Trophoblast cell (in vitro differentiated cells and primary cell): ENCODE measurements at regions not wholly inside any gene's neighbourhood (a gene's known extent, or its start where the extent isn't known, plus 50 kb on each side); places are given as distances from the start of the nearest gene placed in this dataset.

ENCODE experiments used
- DNase-seq, 2 donors: peaks; one replicate each; pipeline ENCODE4 v3.0.0-alpha.2; 2016
- H2AFZ ChIP-seq: 2 replicates; pipeline ENCODE4 v1.6.1; 2013; ENCODE audit warnings: low read length, moderate library complexity, mild to moderate bottlenecking; ENCODE audit not compliant: insufficient read depth, poor library complexity
- H2AK5ac ChIP-seq: 2 replicates; pipeline ENCODE4 v1.6.1; 2013; ENCODE audit warnings: mild to moderate bottlenecking, low read length
- H2BK120ac ChIP-seq: 2 replicates; pipeline ENCODE4 v1.6.1; 2013; ENCODE audit warnings: low read length, mild to moderate bottlenecking, moderate library complexity; ENCODE audit not compliant: insufficient read depth, poor library complexity
- H2BK12ac ChIP-seq: 2 replicates; pipeline ENCODE4 v1.6.1; 2013; ENCODE audit warnings: mild to moderate bottlenecking, low read length, moderate library complexity
- H2BK5ac ChIP-seq: 2 replicates; pipeline ENCODE4 v1.6.1; 2013; ENCODE audit warnings: low read length, low read depth, moderate library complexity, mild to moderate bottlenecking; ENCODE audit not compliant: poor library complexity
- H3K14ac ChIP-seq: 2 replicates; pipeline ENCODE4 v1.6.1; 2013; ENCODE audit warnings: mild to moderate bottlenecking, low read length
- H3K18ac ChIP-seq: 2 replicates; pipeline ENCODE4 v1.6.1; 2013; ENCODE audit warnings: mild to moderate bottlenecking, low read length
- H3K23ac ChIP-seq: 2 replicates; pipeline ENCODE4 v1.6.1; 2013; ENCODE audit warnings: low read length
- H3K27ac ChIP-seq: 2 replicates; pipeline ENCODE4 v1.5.1; 2013; ENCODE audit warnings: low read depth, mild to moderate bottlenecking, inconsistent platforms, low read length, moderate library complexity
- H3K27me3 ChIP-seq: 2 replicates; pipeline ENCODE4 v1.6.1; 2013; ENCODE audit warnings: inconsistent platforms, mild to moderate bottlenecking, low read length, moderate library complexity; ENCODE audit not compliant: insufficient read depth
- H3K36me3 ChIP-seq, 2 experiments: 1 replicate in 1 of 2; 2 replicates in 1 of 2; pipeline ENCODE4 v1.6.1; 2013; ENCODE audit warnings: low read length in 2 of 2, mild to moderate bottlenecking in 2 of 2, moderate library complexity in 1 of 2; ENCODE audit not compliant: insufficient read depth in 2 of 2, control insufficient read depth in 1 of 2
- H3K4ac ChIP-seq: 2 replicates; pipeline ENCODE4 v1.6.1; 2013; ENCODE audit warnings: low read depth, mild to moderate bottlenecking, low read length, moderate library complexity
- H3K4me1 ChIP-seq, 2 experiments: 1 replicate in 1 of 2; 2 replicates in 1 of 2; pipeline ENCODE4 v1.6.1; 2013; ENCODE audit warnings: low read length in 2 of 2, mild to moderate bottlenecking in 2 of 2, moderate library complexity in 1 of 2; ENCODE audit not compliant: insufficient read depth in 2 of 2, control insufficient read depth in 1 of 2
- H3K4me2 ChIP-seq: 2 replicates; pipeline ENCODE4 v1.6.1; 2013; ENCODE audit warnings: inconsistent platforms, mild to moderate bottlenecking, low read length, moderate library complexity
- H3K4me3 ChIP-seq: 2 replicates; pipeline ENCODE4 v1.5.1; 2013; ENCODE audit warnings: mild to moderate bottlenecking, low read depth, low read length, inconsistent platforms
- H3K79me1 ChIP-seq: one replicate; pipeline ENCODE4 v1.6.1; 2013; ENCODE audit warnings: low read length
- H3K79me2 ChIP-seq: 2 replicates; pipeline ENCODE4 v1.6.1; 2013; ENCODE audit warnings: low read length, mild to moderate bottlenecking; ENCODE audit not compliant: control insufficient read depth, insufficient read depth, poor library complexity
- H3K9ac ChIP-seq: 2 replicates; pipeline ENCODE4 v1.6.1; 2013; ENCODE audit warnings: mild to moderate bottlenecking, low read length
- H3K9me3 ChIP-seq: 2 replicates; pipeline ENCODE4 v1.6.1; 2013; ENCODE audit warnings: low read depth, mild to moderate bottlenecking, control low read depth, inconsistent platforms, low read length; ENCODE audit not compliant: insufficient read depth
- H4K12ac ChIP-seq: 2 replicates; pipeline ENCODE4 v1.6.1; 2013; ENCODE audit warnings: low read depth, mild to moderate bottlenecking, low read length, moderate library complexity
- H4K8ac ChIP-seq: 2 replicates; pipeline ENCODE4 v1.6.1; 2013; ENCODE audit warnings: low read depth, mild to moderate bottlenecking, low read length, moderate library complexity
- H4K91ac ChIP-seq: one replicate; pipeline ENCODE4 v1.6.1; 2013; ENCODE audit warnings: low read depth, mild to moderate bottlenecking, low read length, moderate library complexity
- WGBS: extraction: QIAGEN DNeasy Blood & Tissue Kit; methylation state at CpG from one replicate; pipeline ENCODE4 v1.1.7; 2013; ENCODE audit warnings: missing lambda C conversion rate; ENCODE audit not compliant: insufficient read length, insufficient coverage; ENCODE audit errors: extremely low coverage; 5-methylcytosine and 5-hydroxymethylcytosine counted together

- WGBS: no CpG with 5 or more reads among the region's 5 CpGs
- no peak overlapping the region for H3K4ac ChIP-seq
- DNase-seq: no peak
- H3K36me3 ChIP-seq: no peaks in the 10 kb centered on the region
- no peak overlapping the region for H4K8ac ChIP-seq
- H3K14ac ChIP-seq: no peak overlapping the region
- no peak overlapping the region for H2BK120ac ChIP-seq
- no peak overlapping the region for H3K9ac ChIP-seq
- no peak overlapping the region for H2BK12ac ChIP-seq
- no peak overlapping the region for H3K4me2 ChIP-seq
- no peak overlapping the region for H3K18ac ChIP-seq
- no peak overlapping the region for H2AFZ ChIP-seq
- no peaks in the 10 kb centered on the region for H3K9me3 ChIP-seq
- no peak overlapping the region for H4K12ac ChIP-seq
- no peaks in the 10 kb centered on the region for H3K79me2 ChIP-seq
- no peaks in the 10 kb centered on the region for H3K79me1 ChIP-seq
- no peak overlapping the region for H4K91ac ChIP-seq
- H3K4me1 ChIP-seq: no peaks in the 10 kb centered on the region
- no peak overlapping the region for H3K27ac ChIP-seq
- no peak overlapping the region for H3K23ac ChIP-seq
- no peaks in the 10 kb centered on the region for H3K27me3 ChIP-seq
- H2BK5ac ChIP-seq: no peak overlapping the region
- no peak overlapping the region for H3K4me3 ChIP-seq
- no peak overlapping the region for H2AK5ac ChIP-seq
Measured at GRCh38 chr18:56109757-56110156, 521.8 kb upstream of the TCF4 start.

- Histone ChIP-seq H3K14ac (no peak overlapping the region), H3K79me2 (no peaks in the 10 kb centered on the region), H4K12ac (no peak overlapping the region), H3K4me2 (no peak overlapping the region), H4K8ac (no peak overlapping the region), H2BK120ac (no peak overlapping the region), H3K79me1 (no peaks in the 10 kb centered on the region), H3K27ac (no peak overlapping the region), H3K36me3 (no peaks in the 10 kb centered on the region), H2BK12ac (no peak overlapping the region), H3K9me3 (no peaks in the 10 kb centered on the region), H3K4ac (no peak overlapping the region), H2AFZ (no peak overlapping the region), H3K27me3 (no peaks in the 10 kb centered on the region), H3K4me1 (no peaks in the 10 kb centered on the region), H3K9ac (no peak overlapping the region), H2BK5ac (no peak overlapping the region), H2AK5ac (no peak overlapping the region), H3K23ac (no peak overlapping the region), H4K91ac (no peak overlapping the region), H3K4me3 (no peak overlapping the region), H3K18ac (no peak overlapping the region)
- no peak for DNase-seq
- no CpG with 5 or more reads among the region's 4 CpGs for WGBS
Measured at GRCh38 chr18:56108478-56109367, 520.7 kb upstream of the TCF4 start.

DNA sequence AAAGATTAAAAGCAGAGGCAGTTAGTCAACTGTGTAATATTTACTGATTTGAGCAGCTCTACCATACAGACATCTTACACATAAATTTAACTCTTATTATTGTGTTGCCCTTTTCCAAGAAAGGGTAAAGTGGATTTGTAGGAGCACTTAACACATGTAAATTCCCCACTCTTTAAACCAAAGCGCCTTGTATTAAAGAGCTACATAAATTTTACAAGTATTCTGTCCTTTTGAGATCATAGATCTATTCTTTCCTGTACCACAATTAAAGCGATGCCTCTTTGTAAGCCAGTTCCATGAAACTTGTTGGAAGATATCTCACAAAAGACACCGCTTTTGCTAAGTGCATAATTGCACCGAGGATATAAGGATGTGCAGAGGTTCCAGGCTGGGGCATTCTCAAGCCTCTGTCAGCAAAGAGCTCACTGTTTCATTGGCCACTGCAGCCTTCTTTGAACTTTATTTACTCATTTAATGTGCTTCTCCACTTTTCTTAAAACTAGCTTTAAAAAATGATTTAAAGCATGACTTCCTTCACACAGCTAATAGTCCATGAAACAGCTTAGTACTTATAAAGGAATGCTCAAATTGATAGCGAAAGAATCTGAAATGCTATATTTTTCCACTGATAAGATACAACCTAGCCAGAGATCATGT, 520.0 kb upstream of the TCF4 start:
- no CpG with 5 or more reads among the region's 5 CpGs for WGBS
- Histone ChIP-seq H3K27ac (no peak overlapping the region), H3K79me1 (no peaks in the 10 kb centered on the region)

GRCh38 chr18:56100090-56100722, 512.2 kb upstream of the TCF4 start:
- H3K4ac ChIP-seq: no peak overlapping the region
- H2BK120ac ChIP-seq: no peak overlapping the region
- no peak overlapping the region for H2AK5ac ChIP-seq
- no peaks in the 10 kb centered on the region for H3K9me3 ChIP-seq
- no peak overlapping the region for H3K23ac ChIP-seq
- no peak overlapping the region for H3K14ac ChIP-seq
- no peaks in the 10 kb centered on the region for H3K27me3 ChIP-seq
- H2BK5ac ChIP-seq: no peak overlapping the region
- no peak overlapping the region for H3K27ac ChIP-seq
- H2AFZ ChIP-seq: no peak overlapping the region
- no CpG with 5 or more reads among the region's 6 CpGs for WGBS
- H3K4me3 ChIP-seq: no peak overlapping the region
- no peaks in the 10 kb centered on the region for H3K4me1 ChIP-seq
- H2BK12ac ChIP-seq: no peak overlapping the region
- H4K8ac ChIP-seq: no peak overlapping the region
- no peak overlapping the region for H4K91ac ChIP-seq
- H3K79me1 ChIP-seq: no peaks in the 10 kb centered on the region
- H4K12ac ChIP-seq: no peak overlapping the region
- H3K18ac ChIP-seq: no peak overlapping the region
- H3K36me3 ChIP-seq: no peaks in the 10 kb centered on the region
- H3K4me2 ChIP-seq: no peak overlapping the region
- no peak for DNase-seq
- no peak overlapping the region for H3K9ac ChIP-seq
- no peaks in the 10 kb centered on the region for H3K79me2 ChIP-seq

More for the DNA sequence above, 520.0 kb upstream of the TCF4 start:
- H3K27me3 ChIP-seq: no peaks in the 10 kb centered on the region
- no peaks in the 10 kb centered on the region for H3K79me2 ChIP-seq
- H2BK12ac ChIP-seq: no peak overlapping the region
- H3K18ac ChIP-seq: no peak overlapping the region
- no peaks in the 10 kb centered on the region for H3K36me3 ChIP-seq
- no peak overlapping the region for H3K4me2 ChIP-seq
- no peak for DNase-seq
- H2BK120ac ChIP-seq: no peak overlapping the region
- H3K9ac ChIP-seq: no peak overlapping the region
- no peak overlapping the region for H2AK5ac ChIP-seq
- no peak overlapping the region for H4K8ac ChIP-seq
- H2BK5ac ChIP-seq: no peak overlapping the region
- H4K91ac ChIP-seq: no peak overlapping the region
- H3K4me1 ChIP-seq: no peaks in the 10 kb centered on the region
- no peak overlapping the region for H3K4ac ChIP-seq
- H3K23ac ChIP-seq: no peak overlapping the region
- H3K9me3 ChIP-seq: no peaks in the 10 kb centered on the region
- H3K4me3 ChIP-seq: no peak overlapping the region
- no peak overlapping the region for H3K14ac ChIP-seq
- H2AFZ ChIP-seq: no peak overlapping the region
- H4K12ac ChIP-seq: no peak overlapping the region
